ENCODE measurements at regions not wholly inside any gene's neighbourhood (a gene's known extent, or its start where the extent isn't known, plus 50 kb on each side); places are given as distances from the start of the nearest gene placed in this dataset.

GRCh38 chr11:79963856-79964645 lies 523.2 kb upstream of the TENM4 start:
- H3F3A ChIP-seq (ENCODE audit: low read depth), result peaks cover 16% of the 10 kb centered on the region
- DNase-seq (ENCODE audit: low spot score), result peak; percentile 68
- H3K27ac ChIP-seq, result peak overlapping the region; percentile 88
- no peak overlapping the region for H2AFZ ChIP-seq (replicated peaks)
- H3K27ac Mint-ChIP-seq, result peak overlapping the region; percentile 94
- H3K9ac ChIP-seq, result no peak overlapping the region
- H3K9me3 ChIP-seq (ENCODE audit: low read depth), result peaks cover 10% of the 10 kb centered on the region
- peaks cover 14% of the 10 kb centered on the region for H3K9me3 Mint-ChIP-seq
- H3K36me3 Mint-ChIP-seq, result no peaks in the 10 kb centered on the region
- peaks cover 25% of the 10 kb centered on the region for H3K4me1 ChIP-seq
- peaks cover 37% of the 10 kb centered on the region for H3K4me1 Mint-ChIP-seq
- H3K27me3 Mint-ChIP-seq (ENCODE audit: insufficient read depth, low read depth), result peaks cover 5% of the 10 kb centered on the region
- no peaks in the 10 kb centered on the region for H3K27me3 ChIP-seq
- H3K79me2 ChIP-seq (ENCODE audit: low read depth), result no peaks in the 10 kb centered on the region
- peak overlapping the region; percentile 59 for H3K4me2 ChIP-seq
- TF ChIP-seq EZH2 (IDR thresholded peaks at IDR 0.05) (no peak), EZH2phosphoT487 (IDR thresholded peaks at IDR 0.05) (no peak)
- TF ChIP-seq, protein P1, sequence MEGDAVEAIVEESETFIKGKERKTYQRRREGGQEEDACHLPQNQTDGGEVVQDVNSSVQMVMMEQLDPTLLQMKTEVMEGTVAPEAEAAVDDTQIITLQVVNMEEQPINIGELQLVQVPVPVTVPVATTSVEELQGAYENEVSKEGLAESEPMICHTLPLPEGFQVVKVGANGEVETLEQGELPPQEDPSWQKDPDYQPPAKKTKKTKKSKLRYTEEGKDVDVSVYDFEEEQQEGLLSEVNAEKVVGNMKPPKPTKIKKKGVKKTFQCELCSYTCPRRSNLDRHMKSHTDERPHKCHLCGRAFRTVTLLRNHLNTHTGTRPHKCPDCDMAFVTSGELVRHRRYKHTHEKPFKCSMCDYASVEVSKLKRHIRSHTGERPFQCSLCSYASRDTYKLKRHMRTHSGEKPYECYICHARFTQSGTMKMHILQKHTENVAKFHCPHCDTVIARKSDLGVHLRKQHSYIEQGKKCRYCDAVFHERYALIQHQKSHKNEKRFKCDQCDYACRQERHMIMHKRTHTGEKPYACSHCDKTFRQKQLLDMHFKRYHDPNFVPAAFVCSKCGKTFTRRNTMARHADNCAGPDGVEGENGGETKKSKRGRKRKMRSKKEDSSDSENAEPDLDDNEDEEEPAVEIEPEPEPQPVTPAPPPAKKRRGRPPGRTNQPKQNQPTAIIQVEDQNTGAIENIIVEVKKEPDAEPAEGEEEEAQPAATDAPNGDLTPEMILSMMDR (IDR thresholded peaks at IDR 0.05), result no peak
- no peaks in the 10 kb centered on the region for H3K36me3 ChIP-seq
- no peak overlapping the region for H3K4me3 ChIP-seq
- peak overlapping the region; percentile 58 for H3K4me3 Mint-ChIP-seq
- no peaks in the 10 kb centered on the region for H4K20me1 ChIP-seq (ENCODE audit: low read depth)

DNA sequence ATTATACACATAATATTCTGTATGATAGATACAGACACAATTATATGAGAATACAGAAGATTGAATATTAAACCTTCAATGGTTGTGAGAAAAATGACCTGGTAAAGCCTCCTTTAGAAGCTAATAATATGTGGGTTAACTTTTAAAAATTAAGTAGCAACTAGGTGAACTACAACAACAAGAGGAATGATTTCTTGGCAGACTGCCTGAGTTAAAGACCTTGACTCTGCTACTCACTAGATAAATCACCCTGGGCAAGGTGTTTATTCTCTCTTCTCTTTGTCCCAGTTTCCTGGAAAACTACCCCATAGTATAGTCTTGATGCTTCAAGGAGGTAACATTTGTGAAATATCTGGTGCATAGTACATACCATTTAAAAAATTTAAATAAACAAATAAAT lies 519.6 kb upstream of the TENM4 start:
- Mint-ChIP-seq H3K9me3 (peaks cover 23% of the 10 kb centered on the region), H3K4me1 (peaks cover 25% of the 10 kb centered on the region), H3K27me3 (ENCODE audit: insufficient read depth, low read depth) (peaks cover 5% of the 10 kb centered on the region), H3K4me3 (no peak overlapping the region), H3K36me3 (no peaks in the 10 kb centered on the region), H3K27ac (no peak overlapping the region)
- no peak overlapping the region for H3K4me2 ChIP-seq
- H3K9me3 ChIP-seq (ENCODE audit: low read depth), result peaks cover 13% of the 10 kb centered on the region
- H3K36me3 ChIP-seq, result no peaks in the 10 kb centered on the region
- H3K27ac ChIP-seq, result no peak overlapping the region
- H3F3A ChIP-seq (ENCODE audit: low read depth), result peaks cover 16% of the 10 kb centered on the region
- TF ChIP-seq, protein P1 (IDR thresholded peaks at IDR 0.05), result no peak
- no peak for TF ChIP-seq EZH2 (IDR thresholded peaks at IDR 0.05)
- TF ChIP-seq EZH2phosphoT487 (IDR thresholded peaks at IDR 0.05), result no peak
- no peaks in the 10 kb centered on the region for H3K79me2 ChIP-seq (ENCODE audit: low read depth)
- H4K20me1 ChIP-seq (ENCODE audit: low read depth), result no peaks in the 10 kb centered on the region
- no peak for DNase-seq (ENCODE audit: low spot score)
- H3K4me3 ChIP-seq, result no peak overlapping the region
- peaks cover 21% of the 10 kb centered on the region for H3K4me1 ChIP-seq
- no peaks in the 10 kb centered on the region for H3K27me3 ChIP-seq
- no peak overlapping the region for H2AFZ ChIP-seq (replicated peaks)
- no peak overlapping the region for H3K9ac ChIP-seq

- H3K9ac ChIP-seq, result no peak overlapping the region
- Mint-ChIP-seq H3K27me3 (ENCODE audit: insufficient read depth, low read depth) (peaks cover 5% of the 10 kb centered on the region), H3K36me3 (no peaks in the 10 kb centered on the region), H3K4me3 (no peak overlapping the region), H3K4me1 (peaks cover 19% of the 10 kb centered on the region), H3K9me3 (peaks cover 23% of the 10 kb centered on the region), H3K27ac (no peak overlapping the region)
- H4K20me1 ChIP-seq (ENCODE audit: low read depth), result no peaks in the 10 kb centered on the region
- H3K27ac ChIP-seq, result no peak overlapping the region
- H3K36me3 ChIP-seq, result no peaks in the 10 kb centered on the region
- H2AFZ ChIP-seq (replicated peaks), result no peak overlapping the region
- no peaks in the 10 kb centered on the region for H3K27me3 ChIP-seq
- peaks cover 13% of the 10 kb centered on the region for H3K9me3 ChIP-seq (ENCODE audit: low read depth)
- peaks cover 11% of the 10 kb centered on the region for H3F3A ChIP-seq (ENCODE audit: low read depth)
- H3K4me2 ChIP-seq, result no peak overlapping the region
- no peak overlapping the region for H3K4me3 ChIP-seq
- DNase-seq (ENCODE audit: low spot score), result no peak
- H3K4me1 ChIP-seq, result peaks cover 10% of the 10 kb centered on the region
- no peaks in the 10 kb centered on the region for H3K79me2 ChIP-seq (ENCODE audit: low read depth)
- no peak for TF ChIP-seq EZH2phosphoT487 (IDR thresholded peaks at IDR 0.05)
- TF ChIP-seq, protein P1 (IDR thresholded peaks at IDR 0.05), result no peak
- no peak for TF ChIP-seq EZH2 (IDR thresholded peaks at IDR 0.05)
Measured at GRCh38 chr11:79959318-79959717, 518.5 kb upstream of the TENM4 start.

Data from neural progenitor cell (in vitro differentiated cells).